Liver (tissue), 8 donors: ENCODE measurements at regions not wholly inside any gene's neighbourhood (a gene's known extent, or its start where the extent isn't known, plus 50 kb on each side); places are given as distances from the start of the nearest gene placed in this dataset.

Experiments used
- DNase-seq: peaks from one replicate; pipeline ENCODE4 v3.0.0-alpha.2; 2017; ENCODE audit warnings: low spot score
- H3K27ac ChIP-seq, 2 donors: one replicate each; pipeline ENCODE4 v1.7.0; 2013; ENCODE audit warnings: inconsistent platforms in 2 of 2, low read length in 2 of 2, control low read depth in 1 of 2, low read depth in 1 of 2, mild to moderate bottlenecking in 1 of 2
- H3K27me3 ChIP-seq, 4 donors: one replicate each; pipeline versions ENCODE4 v1.6.1 to v1.7.0; 2013; ENCODE audit warnings: low read length in 3 of 4, inconsistent platforms in 1 of 4, mild to moderate bottlenecking in 1 of 4, moderate library complexity in 1 of 4; ENCODE audit not compliant: control insufficient read depth in 4 of 4, insufficient read depth in 4 of 4
- H3K36me3 ChIP-seq, 4 donors: one replicate each; pipeline versions ENCODE4 v1.6.1 to v1.7.0; 2013; ENCODE audit warnings: low read length in 3 of 4, mild to moderate bottlenecking in 3 of 4, low read depth in 1 of 4, moderate library complexity in 1 of 4; ENCODE audit not compliant: control insufficient read depth in 4 of 4, insufficient read depth in 3 of 4
- H3K4me1 ChIP-seq, 4 donors: one replicate each; pipeline versions ENCODE4 v1.6.1 to v1.7.0; 2013; ENCODE audit warnings: low read length in 3 of 4, mild to moderate bottlenecking in 3 of 4, moderate library complexity in 1 of 4; ENCODE audit not compliant: control insufficient read depth in 4 of 4, insufficient read depth in 4 of 4
- H3K4me3 ChIP-seq, 3 donors: one replicate each; pipeline versions ENCODE4 v1.6.1 to v1.7.0; 2013; ENCODE audit warnings: low read length in 3 of 3, control low read depth in 1 of 3, low read depth in 1 of 3, mild to moderate bottlenecking in 1 of 3
- H3K9ac ChIP-seq, 2 donors: one replicate each; pipeline ENCODE4 v1.7.0; 2013; ENCODE audit warnings: low read length in 2 of 2, mild to moderate bottlenecking in 2 of 2, moderate library complexity in 2 of 2, control low read depth in 1 of 2, low read depth in 1 of 2
- H3K9me3 ChIP-seq, 4 donors: one replicate each; pipeline versions ENCODE4 v1.6.1 to v1.7.0; 2013; ENCODE audit warnings: low read length in 3 of 4; ENCODE audit not compliant: control insufficient read depth in 4 of 4
- EGR1 ChIP-seq, 2 donors: IDR thresholded peaks; 2 replicates each; pipeline ENCODE4 v1.6.1; 2016 to 2018; ENCODE audit warnings: antibody characterized with exemption in 2 of 2, low read depth in 2 of 2
- FOXA1 ChIP-seq: IDR thresholded peaks from 2 replicates; pipeline ENCODE4 v1.6.1; 2016; ENCODE audit warnings: antibody characterized with exemption
- FOXA2 ChIP-seq: IDR thresholded peaks from 2 replicates; pipeline ENCODE4 v1.6.1; 2016; ENCODE audit warnings: antibody characterized with exemption
- GABPA ChIP-seq, 2 donors: IDR thresholded peaks in 1 of 2; conservative IDR thresholded peaks in 1 of 2; 2 replicates each; pipeline ENCODE4 v1.6.1; 2016; ENCODE audit warnings: antibody characterized with exemption in 2 of 2, mild to moderate bottlenecking in 1 of 2, moderate library complexity in 1 of 2
- HNF4A ChIP-seq, 2 donors: conservative IDR thresholded peaks; 2 replicates each; pipeline ENCODE4 v1.6.1; 2016; ENCODE audit warnings: antibody characterized with exemption in 2 of 2, mild to moderate bottlenecking in 2 of 2
- JUND ChIP-seq, 2 donors: IDR thresholded peaks; 2 replicates each; pipeline ENCODE4 v1.6.1; 2016; ENCODE audit warnings: antibody characterized with exemption in 2 of 2
- NR2F2 ChIP-seq: IDR thresholded peaks from 2 replicates; pipeline ENCODE4 v1.6.1; 2016; ENCODE audit warnings: antibody characterized with exemption
- RAD21 ChIP-seq, 2 donors: IDR thresholded peaks; 2 replicates each; pipeline ENCODE4 v1.6.1; 2016; ENCODE audit warnings: antibody characterized with exemption in 2 of 2, mild to moderate bottlenecking in 2 of 2
- RXRA ChIP-seq, 2 donors: IDR thresholded peaks; 2 replicates each; pipeline ENCODE4 v1.6.1; 2017 to 2018; ENCODE audit warnings: antibody characterized with exemption in 2 of 2, mild to moderate bottlenecking in 1 of 2
- TAF1 ChIP-seq: conservative IDR thresholded peaks from 2 replicates; pipeline ENCODE4 v1.6.1; 2016; ENCODE audit warnings: antibody characterized with exemption, mild to moderate bottlenecking
- YY1 ChIP-seq: IDR thresholded peaks from 2 replicates; pipeline ENCODE4 v1.6.1; 2016; ENCODE audit warnings: antibody characterized with exemption, mild to moderate bottlenecking
- WGBS: extraction: QIAGEN DNeasy Blood & Tissue Kit; methylation state at CpG from one replicate; pipeline ENCODE4 v1.1.7; 2013; 5-methylcytosine and 5-hydroxymethylcytosine counted together
- TF ChIP-seq, protein P1 (sequence below): IDR thresholded peaks from 2 replicates; pipeline ENCODE4 v1.6.1; 2016; ENCODE audit warnings: antibody characterized with exemption, mild to moderate bottlenecking
- TF ChIP-seq, protein P2 (sequence below): IDR thresholded peaks from 2 replicates; pipeline ENCODE4 v1.6.1; 2016; ENCODE audit warnings: antibody characterized with exemption
- TF ChIP-seq, protein P3 (sequence below): fragments of 150-350 bp; IDR thresholded peaks from 2 replicates; pipeline ENCODE4 v1.5.1; 2017; ENCODE audit warnings: improper control_type of control experiment, low read depth, low read length; ENCODE audit not compliant: missing input control
- TF ChIP-seq, protein P4 (sequence below): IDR thresholded peaks from 2 replicates; pipeline ENCODE4 v1.6.1; 2016; ENCODE audit warnings: antibody characterized with exemption
- donor health status: healthy.
- donor health status: healthy.
- donor health status: healthy.
- donor health status: healthy.
- donor health status: healthy.

DNA sequence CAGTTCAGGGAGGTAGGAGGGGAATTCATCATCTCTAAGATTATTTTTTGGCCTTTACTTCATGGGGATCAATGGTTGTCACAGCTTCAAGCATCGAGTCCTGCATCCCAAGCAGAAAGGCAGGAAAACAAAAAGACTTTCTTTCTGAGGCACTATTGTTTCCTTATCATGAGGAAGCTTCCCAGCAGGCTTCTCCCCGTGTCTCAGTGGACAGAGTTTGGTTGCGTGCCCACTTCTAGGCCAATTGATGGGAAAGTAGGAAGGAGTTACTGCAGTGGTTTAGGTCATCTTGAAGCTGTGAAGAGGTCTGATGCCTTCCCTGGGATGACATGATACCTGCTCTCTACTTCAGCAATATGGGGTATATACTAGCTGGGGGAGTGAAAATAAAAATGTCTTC lies 175.3 kb upstream of the CDH13 start (continued):
- TF ChIP-seq, protein P1, sequence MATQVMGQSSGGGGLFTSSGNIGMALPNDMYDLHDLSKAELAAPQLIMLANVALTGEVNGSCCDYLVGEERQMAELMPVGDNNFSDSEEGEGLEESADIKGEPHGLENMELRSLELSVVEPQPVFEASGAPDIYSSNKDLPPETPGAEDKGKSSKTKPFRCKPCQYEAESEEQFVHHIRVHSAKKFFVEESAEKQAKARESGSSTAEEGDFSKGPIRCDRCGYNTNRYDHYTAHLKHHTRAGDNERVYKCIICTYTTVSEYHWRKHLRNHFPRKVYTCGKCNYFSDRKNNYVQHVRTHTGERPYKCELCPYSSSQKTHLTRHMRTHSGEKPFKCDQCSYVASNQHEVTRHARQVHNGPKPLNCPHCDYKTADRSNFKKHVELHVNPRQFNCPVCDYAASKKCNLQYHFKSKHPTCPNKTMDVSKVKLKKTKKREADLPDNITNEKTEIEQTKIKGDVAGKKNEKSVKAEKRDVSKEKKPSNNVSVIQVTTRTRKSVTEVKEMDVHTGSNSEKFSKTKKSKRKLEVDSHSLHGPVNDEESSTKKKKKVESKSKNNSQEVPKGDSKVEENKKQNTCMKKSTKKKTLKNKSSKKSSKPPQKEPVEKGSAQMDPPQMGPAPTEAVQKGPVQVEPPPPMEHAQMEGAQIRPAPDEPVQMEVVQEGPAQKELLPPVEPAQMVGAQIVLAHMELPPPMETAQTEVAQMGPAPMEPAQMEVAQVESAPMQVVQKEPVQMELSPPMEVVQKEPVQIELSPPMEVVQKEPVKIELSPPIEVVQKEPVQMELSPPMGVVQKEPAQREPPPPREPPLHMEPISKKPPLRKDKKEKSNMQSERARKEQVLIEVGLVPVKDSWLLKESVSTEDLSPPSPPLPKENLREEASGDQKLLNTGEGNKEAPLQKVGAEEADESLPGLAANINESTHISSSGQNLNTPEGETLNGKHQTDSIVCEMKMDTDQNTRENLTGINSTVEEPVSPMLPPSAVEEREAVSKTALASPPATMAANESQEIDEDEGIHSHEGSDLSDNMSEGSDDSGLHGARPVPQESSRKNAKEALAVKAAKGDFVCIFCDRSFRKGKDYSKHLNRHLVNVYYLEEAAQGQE, result no peak
- no peak for TF ChIP-seq NR2F2

DNA sequence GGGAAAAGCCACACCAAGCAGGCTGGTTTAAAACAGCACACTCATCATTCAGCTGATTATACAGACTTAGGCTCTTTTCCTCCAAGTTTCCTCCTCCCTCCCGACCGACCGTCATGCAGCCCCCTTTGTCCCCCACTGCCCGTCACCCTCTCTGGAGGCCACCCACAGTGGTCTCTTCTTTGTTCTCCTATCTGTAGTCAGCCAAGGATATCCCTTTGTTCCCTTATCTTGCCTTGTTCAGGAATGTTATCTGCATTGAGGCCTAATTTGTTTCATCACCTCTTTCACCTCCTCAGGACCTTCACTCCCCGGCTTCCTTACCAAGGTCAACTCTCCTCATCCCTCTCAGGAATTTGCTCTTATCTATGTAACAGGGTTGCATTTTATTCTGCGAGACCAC lies 186.4 kb upstream of the CDH13 start:
- no peaks in the 10 kb centered on the region for H3K27me3 ChIP-seq
- DNase-seq, result no peak
- no peak overlapping the region for H3K27ac ChIP-seq
- no peak overlapping the region for H3K9ac ChIP-seq
- no peaks in the 10 kb centered on the region for H3K36me3 ChIP-seq
- TF ChIP-seq FOXA2, result no peak
- TF ChIP-seq TAF1, result no peak
- no peak for TF ChIP-seq YY1
- no peak for TF ChIP-seq GABPA (IDR thresholded peaks at IDR 0.05 in 1 of 2, conservative IDR thresholded peaks at IDR 0.05 in 1 of 2)
- TF ChIP-seq JUND (IDR thresholded peaks at IDR 0.05), result no peak
- TF ChIP-seq, protein P2, sequence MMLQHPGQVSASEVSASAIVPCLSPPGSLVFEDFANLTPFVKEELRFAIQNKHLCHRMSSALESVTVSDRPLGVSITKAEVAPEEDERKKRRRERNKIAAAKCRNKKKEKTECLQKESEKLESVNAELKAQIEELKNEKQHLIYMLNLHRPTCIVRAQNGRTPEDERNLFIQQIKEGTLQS, result no peak
- no peak for TF ChIP-seq RXRA (IDR thresholded peaks at IDR 0.05)
- TF ChIP-seq FOXA1, result no peak
- no peak for TF ChIP-seq HNF4A (conservative IDR thresholded peaks at IDR 0.05)
- TF ChIP-seq EGR1 (IDR thresholded peaks at IDR 0.05; ENCODE audit: low read depth in 2 of 2), result no peak
- TF ChIP-seq, protein P3, sequence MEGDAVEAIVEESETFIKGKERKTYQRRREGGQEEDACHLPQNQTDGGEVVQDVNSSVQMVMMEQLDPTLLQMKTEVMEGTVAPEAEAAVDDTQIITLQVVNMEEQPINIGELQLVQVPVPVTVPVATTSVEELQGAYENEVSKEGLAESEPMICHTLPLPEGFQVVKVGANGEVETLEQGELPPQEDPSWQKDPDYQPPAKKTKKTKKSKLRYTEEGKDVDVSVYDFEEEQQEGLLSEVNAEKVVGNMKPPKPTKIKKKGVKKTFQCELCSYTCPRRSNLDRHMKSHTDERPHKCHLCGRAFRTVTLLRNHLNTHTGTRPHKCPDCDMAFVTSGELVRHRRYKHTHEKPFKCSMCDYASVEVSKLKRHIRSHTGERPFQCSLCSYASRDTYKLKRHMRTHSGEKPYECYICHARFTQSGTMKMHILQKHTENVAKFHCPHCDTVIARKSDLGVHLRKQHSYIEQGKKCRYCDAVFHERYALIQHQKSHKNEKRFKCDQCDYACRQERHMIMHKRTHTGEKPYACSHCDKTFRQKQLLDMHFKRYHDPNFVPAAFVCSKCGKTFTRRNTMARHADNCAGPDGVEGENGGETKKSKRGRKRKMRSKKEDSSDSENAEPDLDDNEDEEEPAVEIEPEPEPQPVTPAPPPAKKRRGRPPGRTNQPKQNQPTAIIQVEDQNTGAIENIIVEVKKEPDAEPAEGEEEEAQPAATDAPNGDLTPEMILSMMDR, result no peak
- TF ChIP-seq, protein P4, sequence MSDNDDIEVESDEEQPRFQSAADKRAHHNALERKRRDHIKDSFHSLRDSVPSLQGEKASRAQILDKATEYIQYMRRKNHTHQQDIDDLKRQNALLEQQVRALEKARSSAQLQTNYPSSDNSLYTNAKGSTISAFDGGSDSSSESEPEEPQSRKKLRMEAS, result no peak
- H3K4me3 ChIP-seq, result no peak overlapping the region
- 65% methylated on average over 6 of the region's 6 CpGs for WGBS
- H3K4me1 ChIP-seq, result no peaks in the 10 kb centered on the region
- no peaks in the 10 kb centered on the region for H3K9me3 ChIP-seq

DNA sequence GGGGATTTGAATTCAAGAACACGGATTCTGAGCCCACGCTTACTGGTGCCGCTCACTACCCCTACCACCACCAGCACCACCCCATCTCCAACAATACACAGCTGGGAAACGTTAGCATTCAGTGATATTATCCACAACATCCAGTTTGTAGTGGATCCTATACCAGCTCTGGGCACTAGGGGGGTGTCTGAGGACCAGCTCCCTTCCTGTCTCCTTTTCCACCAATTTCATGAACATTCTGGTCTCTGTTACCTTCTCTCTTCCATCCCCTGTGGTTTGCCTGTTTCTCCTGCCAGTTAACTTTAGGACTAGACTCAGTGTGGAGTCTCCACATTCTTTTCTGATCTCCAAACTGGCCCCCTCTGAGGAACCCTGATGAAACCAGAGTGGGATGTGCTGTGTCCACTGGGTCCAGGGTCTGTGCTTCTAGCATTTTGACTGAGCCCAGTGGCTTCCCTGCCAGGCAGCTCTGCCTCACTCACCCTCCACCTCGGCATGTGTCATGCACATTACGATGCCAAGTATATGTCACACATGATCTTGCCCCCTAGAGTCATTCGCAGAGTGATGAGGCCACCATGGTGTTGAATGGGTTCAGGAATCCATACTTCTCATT lies 187.0 kb upstream of the CDH13 start:
- no peaks in the 10 kb centered on the region for H3K36me3 ChIP-seq
- H3K4me3 ChIP-seq, result no peak overlapping the region
- no peaks in the 10 kb centered on the region for H3K9me3 ChIP-seq
- no peak overlapping the region for H3K9ac ChIP-seq
- no peak for DNase-seq
- WGBS, result 59% methylated on average over 7 of the region's 7 CpGs
- no peak overlapping the region for H3K27ac ChIP-seq
- H3K4me1 ChIP-seq, result no peaks in the 10 kb centered on the region
- H3K27me3 ChIP-seq, result peaks cover 0 to 3% (median 0%) of the 10 kb centered on the region in 4 donors
- TF ChIP-seq RAD21 (IDR thresholded peaks at IDR 0.05) (peak in 1 of 2 donors; percentile 22), FOXA1 (no peak)
- TF ChIP-seq, protein P3, result peak; percentile 28
